SK-N-SH (cell line): ENCODE measurements at regions not wholly inside any gene's neighbourhood (a gene's known extent, or its start where the extent isn't known, plus 50 kb on each side); places are given as distances from the start of the nearest gene placed in this dataset.
"Not testable (repeated sequence)": the region's sequence is repeated elsewhere in the genome, so short reads cannot be mapped to it uniquely, and the experiment has no call there.

Experiments
- CTCF ChIP-seq: fragments of 200-600 bp; sonication (generic); IDR thresholded peaks from 2 replicates; pipeline ENCODE4 v1.6.1; 2017; ENCODE audit warnings: antibody characterized with exemption, mild to moderate bottlenecking, moderate library complexity
- EP300 ChIP-seq, 2 experiments: IDR thresholded peaks; 2 replicates each; pipeline versions ENCODE4 v1.4.0 to v1.6.1; 2012; ENCODE audit warnings: borderline replicate concordance in 1 of 2, low read depth in 1 of 2, low read length in 1 of 2
- GABPA ChIP-seq: IDR thresholded peaks from 2 replicates; pipeline ENCODE4 v1.4.0; 2012; ENCODE audit warnings: low read depth, mild to moderate bottlenecking
- IRF3 ChIP-seq: fragments of 150-350 bp; IDR thresholded peaks from 2 replicates; pipeline ENCODE4 v1.6.1; 2016; ENCODE audit warnings: mild to moderate bottlenecking, low read depth, low read length
- NRF1 ChIP-seq: IDR thresholded peaks from 2 replicates; pipeline ENCODE4 v1.6.1; 2012; ENCODE audit warnings: low read depth, mild to moderate bottlenecking, low read length
- POLR2AphosphoS5 ChIP-seq: IDR thresholded peaks from 2 replicates; pipeline ENCODE4 v1.6.1; 2012; ENCODE audit warnings: low read depth, low read length
- RAD21 ChIP-seq: IDR thresholded peaks from 2 replicates; pipeline ENCODE4 v1.6.1; 2012; ENCODE audit warnings: mild to moderate bottlenecking, low read length
- USF2 ChIP-seq: fragments of 150-350 bp; IDR thresholded peaks from 2 replicates; pipeline ENCODE4 v1.6.1; 2017; ENCODE audit warnings: antibody characterized with exemption, low read length, low read depth, borderline replicate concordance

GRCh38 chr2:87674729-87675128 lies 73.2 kb upstream of the PLGLB2 start:
- TF ChIP-seq EP300 (IDR thresholded peaks at IDR 0.05; ENCODE audit: borderline replicate concordance in 1 of 2, low read depth in 1 of 2, low read length in 1 of 2); NRF1; USF2; IRF3; CTCF; RAD21; POLR2AphosphoS5; GABPA: not testable (repeated sequence)
